ENCODE measurements at regions not wholly inside any gene's neighbourhood (a gene's known extent, or its start where the extent isn't known, plus 50 kb on each side); places are given as distances from the start of the nearest gene placed in this dataset.

GRCh38 chr2:117257362-117257761 is 557.1 kb upstream of the DDX18 start:
- Histone ChIP-seq H3K27me3 (replicated peaks in 1 of 4; ENCODE audit: control insufficient read depth in 3 of 4, extremely low read depth in 1 of 4, insufficient read depth in 3 of 4, low read length in 3 of 4) (no peaks in the 10 kb centered on the region), H2BK20ac (ENCODE audit: low read length) (no peak overlapping the region), H3K14ac (ENCODE audit: insufficient read length) (no peak overlapping the region), H3K56ac (replicated peaks; ENCODE audit: insufficient read length, low read depth, low read length) (no peak overlapping the region), H4K91ac (replicated peaks; ENCODE audit: insufficient read length, low read length) (no peak overlapping the region), H3K27ac (ENCODE audit: low read depth, low read length) (no peak overlapping the region), H3K9me3 (ENCODE audit: insufficient read depth in 2 of 2, low read depth in 1 of 2, low read length in 1 of 2) (peaks cover 0 to under 1% of the 10 kb centered on the region in 2 experiments; a peak in 1 of 4 replicates), H2BK12ac (ENCODE audit: low read depth, low read length) (no peak overlapping the region), H3K79me2 (ENCODE audit: control insufficient read depth in 1 of 2, insufficient read depth in 2 of 2, low read length in 2 of 2) (no peaks in the 10 kb centered on the region), H3K23ac (ENCODE audit: insufficient read length) (no peak overlapping the region), H2BK15ac (ENCODE audit: low read length) (no peak overlapping the region), H3K79me1 (ENCODE audit: low read depth, low read length) (no peaks in the 10 kb centered on the region), H3K4me1 (replicated peaks in 1 of 4; ENCODE audit: control insufficient read depth in 3 of 4, insufficient read depth in 4 of 4, low read length in 3 of 4) (peaks cover 0 to 6% (median 0%) of the 10 kb centered on the region in 4 experiments; a peak in 1 of 7 replicates), H2BK5ac (ENCODE audit: low read depth, low read length) (no peak overlapping the region), H2AFZ (ENCODE audit: low read length) (no peak overlapping the region), H4K5ac (ENCODE audit: insufficient read length, low read depth, low read length) (no peak overlapping the region), H3K4ac (replicated peaks; ENCODE audit: insufficient read length, low read depth, low read length) (no peak overlapping the region), H3K18ac (ENCODE audit: extremely low read depth, low read length) (no peak overlapping the region), H3K4me3 (ENCODE audit: extremely low read depth in 1 of 4, insufficient read depth in 2 of 4, low read depth in 3 of 4, low read length in 4 of 4) (no peak overlapping the region), H2AK5ac (ENCODE audit: low read depth, low read length) (no peak overlapping the region), H3K23me2 (ENCODE audit: low read depth, low read length) (no peaks in the 10 kb centered on the region), H4K8ac (ENCODE audit: extremely low read depth, insufficient read depth, low read length) (no peak overlapping the region), H4K20me1 (replicated peaks in 1 of 2; ENCODE audit: control insufficient read depth in 1 of 2, insufficient read depth in 2 of 2, low read length in 2 of 2) (no peaks in the 10 kb centered on the region), H2BK120ac (replicated peaks; ENCODE audit: low read depth, low read length) (no peak overlapping the region), H3K4me2 (ENCODE audit: insufficient read depth in 1 of 2, low read depth in 2 of 2, low read length in 2 of 2) (no peak overlapping the region), H3K36me3 (ENCODE audit: control insufficient read depth in 2 of 4, insufficient read depth in 4 of 4, low read length in 3 of 4) (no peaks in the 10 kb centered on the region; a peak in 1 of 8 replicates), H3K9ac (replicated peaks in 1 of 4; ENCODE audit: extremely low read depth in 1 of 4, low read depth in 3 of 4, low read length in 3 of 4) (no peak overlapping the region)
- FAIRE-seq (no peak), DNase-seq (ENCODE audit: low read depth in 1 of 2, low spot score in 2 of 2) (no peak)
- POLR2A ChIA-PET (ENCODE audit: partially characterized antibody): interaction anchor here (0.6 kb wide), 1 partner anchor 81 kb away, joined by 3 read pairs; no protein-coding TSS in a partner anchor
- 66% methylated on average over 6 of the region's 6 CpGs; no CpG with 5 or more reads in 1 of the 2 experiments for WGBS, 2 experiments (ENCODE audit: extremely low coverage in 1 of 2, insufficient coverage in 1 of 2, insufficient read length in 1 of 2, insufficient replicate concordance in 2 of 2, low coverage in 1 of 2, low lambda C conversion rate in 2 of 2, missing lambda C conversion rate in 1 of 2)
- CTCF ChIA-PET (ENCODE audit: partially characterized antibody): interaction anchor here (1.2 kb wide), 1 partner anchor 305 kb away, joined by 3 read pairs; no protein-coding TSS in a partner anchor
- no peak for TF ChIP-seq JUND (IDR thresholded peaks at IDR 0.05; ENCODE audit: low read length)
